IMR-90 (cell line): ENCODE measurements at regions not wholly inside any gene's neighbourhood (a gene's known extent, or its start where the extent isn't known, plus 50 kb on each side); places are given as distances from the start of the nearest gene placed in this dataset.

Source experiments
- POLR2A ChIP-seq: IDR thresholded peaks from 2 replicates; pipeline ENCODE4 v1.6.1; 2012; ENCODE audit warnings: mild to moderate bottlenecking, low read depth, low read length
- RAD21 ChIP-seq: IDR thresholded peaks from 2 replicates; pipeline ENCODE4 v1.6.1; 2012; ENCODE audit warnings: low read length, improper control_type of control experiment
- RCOR1 ChIP-seq: IDR thresholded peaks from 2 replicates; pipeline ENCODE4 v1.6.1; 2012; ENCODE audit warnings: mild to moderate bottlenecking, low read length, improper control_type of control experiment; ENCODE audit not compliant: insufficient replicate concordance
- RFX5 ChIP-seq: IDR thresholded peaks from 2 replicates; pipeline ENCODE4 v1.8.0; 2012; ENCODE audit warnings: low read depth, mild to moderate bottlenecking, low read length, moderate library complexity
- TF ChIP-seq, protein P1 (sequence below): conservative IDR thresholded peaks from 2 replicates; pipeline ENCODE4 v1.5.1; 2012; ENCODE audit warnings: mild to moderate bottlenecking, low read depth, low read length, improper control_type of control experiment

DNA sequence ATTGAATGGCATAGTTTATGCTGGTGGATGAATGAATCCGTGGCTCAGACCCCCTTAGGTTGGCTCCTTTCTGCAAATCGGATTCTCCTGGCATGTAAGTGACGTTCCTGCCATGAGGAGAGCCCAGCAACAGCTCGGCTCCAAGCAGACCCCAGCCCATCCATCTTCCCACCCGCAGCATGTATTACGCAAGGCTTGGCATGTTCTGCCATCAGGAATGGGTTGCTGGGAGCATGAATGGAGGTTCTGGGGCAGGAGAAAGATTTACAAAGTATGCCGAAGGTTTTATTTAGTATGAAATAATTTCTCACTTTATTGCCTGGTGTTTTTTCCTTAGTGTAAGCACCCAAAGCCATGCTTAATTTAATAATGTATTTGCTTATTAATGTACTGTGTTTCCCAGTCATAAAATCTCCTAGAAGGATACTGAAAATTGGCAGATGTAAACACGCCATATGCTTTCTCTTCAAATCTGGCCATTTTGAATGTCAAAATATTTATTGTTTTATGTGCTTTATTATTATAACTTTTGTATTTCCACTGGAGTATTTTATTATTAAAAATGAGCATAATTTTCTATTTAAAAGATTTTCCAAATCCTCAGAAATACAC lies 128.5 kb downstream of the ACKR3 start:
- TF ChIP-seq, protein P1, sequence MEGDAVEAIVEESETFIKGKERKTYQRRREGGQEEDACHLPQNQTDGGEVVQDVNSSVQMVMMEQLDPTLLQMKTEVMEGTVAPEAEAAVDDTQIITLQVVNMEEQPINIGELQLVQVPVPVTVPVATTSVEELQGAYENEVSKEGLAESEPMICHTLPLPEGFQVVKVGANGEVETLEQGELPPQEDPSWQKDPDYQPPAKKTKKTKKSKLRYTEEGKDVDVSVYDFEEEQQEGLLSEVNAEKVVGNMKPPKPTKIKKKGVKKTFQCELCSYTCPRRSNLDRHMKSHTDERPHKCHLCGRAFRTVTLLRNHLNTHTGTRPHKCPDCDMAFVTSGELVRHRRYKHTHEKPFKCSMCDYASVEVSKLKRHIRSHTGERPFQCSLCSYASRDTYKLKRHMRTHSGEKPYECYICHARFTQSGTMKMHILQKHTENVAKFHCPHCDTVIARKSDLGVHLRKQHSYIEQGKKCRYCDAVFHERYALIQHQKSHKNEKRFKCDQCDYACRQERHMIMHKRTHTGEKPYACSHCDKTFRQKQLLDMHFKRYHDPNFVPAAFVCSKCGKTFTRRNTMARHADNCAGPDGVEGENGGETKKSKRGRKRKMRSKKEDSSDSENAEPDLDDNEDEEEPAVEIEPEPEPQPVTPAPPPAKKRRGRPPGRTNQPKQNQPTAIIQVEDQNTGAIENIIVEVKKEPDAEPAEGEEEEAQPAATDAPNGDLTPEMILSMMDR: no peak
- TF ChIP-seq RAD21 (no peak), POLR2A (no peak), RFX5 (no peak), RCOR1 (no peak)
